ENCODE measurements at regions not wholly inside any gene's neighbourhood (a gene's known extent, or its start where the extent isn't known, plus 50 kb on each side); places are given as distances from the start of the nearest gene placed in this dataset.

GRCh38 chr16:9484881-9485280 is 393.4 kb downstream of the HAPSTR1 start:
- DNase-seq (ENCODE audit: low spot score) = no peak
- TF ChIP-seq NR3C1 (CRISPR knock-in tag; conservative IDR thresholded peaks at IDR 0.05; ENCODE audit: low read depth) (no peak), E2F4 (CRISPR knock-in tag; IDR thresholded peaks at IDR 0.05; ENCODE audit: borderline replicate concordance, low read depth) (no peak), FOXK1 (CRISPR knock-in tag; IDR thresholded peaks at IDR 0.05) (no peak), GRHL2 (CRISPR knock-in tag; IDR thresholded peaks at IDR 0.05; ENCODE audit: insufficient replicate concordance, severe bottlenecking) (no peak), JAZF1 (CRISPR knock-in tag; IDR thresholded peaks at IDR 0.05) (no peak), KAT7 (CRISPR knock-in tag; IDR thresholded peaks at IDR 0.05; ENCODE audit: borderline replicate concordance) (no peak), TEAD4 (CRISPR knock-in tag; IDR thresholded peaks at IDR 0.05) (no peak), ZMAT4 (CRISPR knock-in tag; IDR thresholded peaks at IDR 0.05) (no peak), ZBTB43 (CRISPR knock-in tag; IDR thresholded peaks at IDR 0.05) (no peak), IRF1 (CRISPR knock-in tag; IDR thresholded peaks at IDR 0.05) (no peak), ATF2 (CRISPR knock-in tag; IDR thresholded peaks at IDR 0.05; ENCODE audit: borderline replicate concordance, low read depth) (no peak), HMGA2 (CRISPR knock-in tag; IDR thresholded peaks at IDR 0.05) (no peak), ZNF396 (CRISPR knock-in tag; IDR thresholded peaks at IDR 0.05; ENCODE audit: borderline replicate concordance) (no peak), IRF2 (CRISPR knock-in tag; IDR thresholded peaks at IDR 0.05; ENCODE audit: borderline replicate concordance, low read depth) (no peak), ETV6 (CRISPR knock-in tag; IDR thresholded peaks at IDR 0.05) (no peak), CBFB (CRISPR knock-in tag; IDR thresholded peaks at IDR 0.05; ENCODE audit: low read depth) (no peak), JUN (CRISPR knock-in tag; IDR thresholded peaks at IDR 0.05) (no peak), NFYB (CRISPR knock-in tag; conservative IDR thresholded peaks at IDR 0.05; ENCODE audit: low read depth) (no peak)
- TF ChIP-seq, protein P1, sequence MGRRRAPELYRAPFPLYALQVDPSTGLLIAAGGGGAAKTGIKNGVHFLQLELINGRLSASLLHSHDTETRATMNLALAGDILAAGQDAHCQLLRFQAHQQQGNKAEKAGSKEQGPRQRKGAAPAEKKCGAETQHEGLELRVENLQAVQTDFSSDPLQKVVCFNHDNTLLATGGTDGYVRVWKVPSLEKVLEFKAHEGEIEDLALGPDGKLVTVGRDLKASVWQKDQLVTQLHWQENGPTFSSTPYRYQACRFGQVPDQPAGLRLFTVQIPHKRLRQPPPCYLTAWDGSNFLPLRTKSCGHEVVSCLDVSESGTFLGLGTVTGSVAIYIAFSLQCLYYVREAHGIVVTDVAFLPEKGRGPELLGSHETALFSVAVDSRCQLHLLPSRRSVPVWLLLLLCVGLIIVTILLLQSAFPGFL (CRISPR knock-in tag; IDR thresholded peaks at IDR 0.05; ENCODE audit: borderline replicate concordance) = no peak
- TF ChIP-seq, protein P2, sequence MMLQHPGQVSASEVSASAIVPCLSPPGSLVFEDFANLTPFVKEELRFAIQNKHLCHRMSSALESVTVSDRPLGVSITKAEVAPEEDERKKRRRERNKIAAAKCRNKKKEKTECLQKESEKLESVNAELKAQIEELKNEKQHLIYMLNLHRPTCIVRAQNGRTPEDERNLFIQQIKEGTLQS (CRISPR knock-in tag; conservative IDR thresholded peaks at IDR 0.05) = no peak
- no peaks in the 10 kb centered on the region for H3K4me1 Mint-ChIP-seq
- H3K27ac Mint-ChIP-seq = no peak overlapping the region
- peaks cover 3% of the 10 kb centered on the region; the same call in 1 of the 2 replicates for H3K27me3 Mint-ChIP-seq (ENCODE audit: low read depth)
- ATAC-seq = no peak
- peaks cover 8% of the 10 kb centered on the region for H3K9me3 Mint-ChIP-seq
- no peak overlapping the region for H3K4me3 Mint-ChIP-seq
- ChIA-PET CTCF (no interaction called here), POLR2A (interaction anchor here (0.5 kb wide), 1 partner anchor 97 kb away, joined by 5 read pairs; no protein-coding TSS in a partner anchor)
- no peaks in the 10 kb centered on the region for H3K36me3 Mint-ChIP-seq

All from WTC11 (cell line).